IPS-NIHi11 (cell line): ENCODE measurements at regions not wholly inside any gene's neighbourhood (a gene's known extent, or its start where the extent isn't known, plus 50 kb on each side); places are given as distances from the start of the nearest gene placed in this dataset.

Experiments
- DNase-seq: peaks from one replicate; pipeline ENCODE4 v3.0.0; 2012; ENCODE audit warnings: mixed read lengths, low spot score

GRCh38 chr6:104617591-104617990 is 242.1 kb downstream of the HACE1 start:
- DNase-seq, result no peak

GRCh38 chr6:104614394-104614793 is 245.3 kb downstream of the HACE1 start:
- no peak for DNase-seq

- no peak for DNase-seq
These were observed 246.2 kb downstream of the HACE1 start for GRCh38 chr6:104613416-104614001.

- no peak for DNase-seq
These were observed 247.2 kb downstream of the HACE1 start for GRCh38 chr6:104612541-104612940.

- no peak for DNase-seq
These were observed 251.6 kb downstream of the HACE1 start for GRCh38 chr6:104608101-104608500.

- no peak for DNase-seq
These were observed 252.2 kb downstream of the HACE1 start for GRCh38 chr6:104607501-104607900.

- DNase-seq, result no peak
These were observed 253.4 kb downstream of the HACE1 start for GRCh38 chr6:104606361-104606760.

- DNase-seq, result no peak
These were observed 255.0 kb downstream of the HACE1 start for GRCh38 chr6:104604685-104605084.

GRCh38 chr6:104603108-104603745 is 256.5 kb downstream of the HACE1 start:
- DNase-seq, result no peak

GRCh38 chr6:104601721-104602120 is 258.0 kb downstream of the HACE1 start:
- DNase-seq, result no peak

- no peak for DNase-seq
These were observed 258.5 kb downstream of the HACE1 start for GRCh38 chr6:104601131-104601651.

GRCh38 chr6:104600639-104600931 is 259.1 kb downstream of the HACE1 start:
- DNase-seq, result no peak

- DNase-seq, result no peak
These were observed 259.7 kb downstream of the HACE1 start for GRCh38 chr6:104599821-104600638.

GRCh38 chr6:104597541-104598050 is 262.1 kb downstream of the HACE1 start:
- DNase-seq, result peak; percentile 15

GRCh38 chr6:104596091-104596490 is 263.6 kb downstream of the HACE1 start:
- no peak for DNase-seq

GRCh38 chr6:104595311-104595820 is 264.4 kb downstream of the HACE1 start:
- no peak for DNase-seq

GRCh38 chr6:104591573-104592334 is 268.0 kb downstream of the HACE1 start:
- no peak for DNase-seq

GRCh38 chr6:104589940-104590339 is 269.8 kb downstream of the HACE1 start:
- DNase-seq, result no peak

- DNase-seq, result no peak
These were observed 274.1 kb downstream of the HACE1 start for GRCh38 chr6:104585646-104586045.

- DNase-seq, result no peak
These were observed 279.3 kb downstream of the HACE1 start for GRCh38 chr6:104580452-104580851.

GRCh38 chr6:104579310-104579863 is 280.3 kb downstream of the HACE1 start:
- DNase-seq, result no peak

- no peak for DNase-seq
These were observed 284.2 kb downstream of the HACE1 start for GRCh38 chr6:104575536-104575935.
